ENCODE measurements at regions not wholly inside any gene's neighbourhood (a gene's known extent, or its start where the extent isn't known, plus 50 kb on each side); places are given as distances from the start of the nearest gene placed in this dataset.
A peak's percentile ranks its signal among the peaks of the same experiment; 100 is the strongest.

GRCh38 chr13:40109351-40109844, 453.9 kb downstream of the COG6 start:
- H3K9me3 ChIP-seq = no peaks in the 10 kb centered on the region
- intact Hi-C loops (cut with DNase I; ENCODE audit: low total_unique reads) = no loop called here
- no peak overlapping the region for H3K4me3 ChIP-seq
- H3K4me1 ChIP-seq = no peaks in the 10 kb centered on the region
- no peaks in the 10 kb centered on the region for H3K27me3 ChIP-seq
- no peaks in the 10 kb centered on the region for H3K36me3 ChIP-seq
- TF ChIP-seq CTCF (IDR thresholded peaks at IDR 0.05) (no peak), POLR2AphosphoS5 (IDR thresholded peaks at IDR 0.05) (peak in 1 of 3 donors; percentile 22)
- H3K27ac ChIP-seq = peak overlapping the region; percentile 14 to 36
- no peak for DNase-seq (ENCODE audit: low spot score in 2 of 2)

GRCh38 chr13:40113643-40114304, 458.3 kb downstream of the COG6 start:
- DNase-seq (ENCODE audit: low spot score in 2 of 2) = no peak
- Histone ChIP-seq H3K36me3 (no peaks in the 10 kb centered on the region), H3K4me3 (no peak overlapping the region), H3K4me1 (no peaks in the 10 kb centered on the region), H3K27me3 (no peaks in the 10 kb centered on the region), H3K9me3 (no peaks in the 10 kb centered on the region), H3K27ac (no peak overlapping the region)
- intact Hi-C loops (cut with DNase I; ENCODE audit: low total_unique reads) = no loop called here
- TF ChIP-seq POLR2AphosphoS5 (IDR thresholded peaks at IDR 0.05) = no peak
- no peak for TF ChIP-seq POLR2A (IDR thresholded peaks at IDR 0.05)
- no peak for TF ChIP-seq CTCF (IDR thresholded peaks at IDR 0.05)

GRCh38 chr13:40114305-40114896, 458.9 kb downstream of the COG6 start:
- no peak overlapping the region for H3K27ac ChIP-seq
- H3K9me3 ChIP-seq = no peaks in the 10 kb centered on the region
- intact Hi-C loops (cut with DNase I; ENCODE audit: low total_unique reads) = no loop called here

GRCh38 chr13:40115426-40115825, 460.0 kb downstream of the COG6 start:
- no peaks in the 10 kb centered on the region for H3K36me3 ChIP-seq
- no peak for TF ChIP-seq POLR2AphosphoS5 (IDR thresholded peaks at IDR 0.05)
- no peak for TF ChIP-seq CTCF (IDR thresholded peaks at IDR 0.05)
- no peak for TF ChIP-seq POLR2A (IDR thresholded peaks at IDR 0.05)
- H3K27ac ChIP-seq = peak overlapping the region; percentile 57 to 61
- no peaks in the 10 kb centered on the region for H3K27me3 ChIP-seq
- no peaks in the 10 kb centered on the region for H3K4me1 ChIP-seq
- H3K4me3 ChIP-seq = no peak overlapping the region
- no peaks in the 10 kb centered on the region for H3K9me3 ChIP-seq
- intact Hi-C loops (cut with DNase I; ENCODE audit: low total_unique reads) = no loop called here
- DNase-seq (ENCODE audit: low spot score in 2 of 2) = no peak

More at GRCh38 chr13:40114305-40114896, 458.9 kb downstream of the COG6 start:
- no peak for TF ChIP-seq POLR2A (IDR thresholded peaks at IDR 0.05)
- H3K4me3 ChIP-seq = no peak overlapping the region
- no peaks in the 10 kb centered on the region for H3K27me3 ChIP-seq
- no peaks in the 10 kb centered on the region for H3K4me1 ChIP-seq
- DNase-seq (ENCODE audit: low spot score in 2 of 2) = no peak
- no peaks in the 10 kb centered on the region for H3K36me3 ChIP-seq

GRCh38 chr13:40116008-40116407, 460.5 kb downstream of the COG6 start:
- Histone ChIP-seq H3K36me3 (no peaks in the 10 kb centered on the region), H3K4me1 (no peaks in the 10 kb centered on the region), H3K9me3 (no peaks in the 10 kb centered on the region), H3K27ac (peak overlapping the region; percentile 57 to 61), H3K4me3 (no peak overlapping the region), H3K27me3 (no peaks in the 10 kb centered on the region)
- intact Hi-C loops (cut with DNase I; ENCODE audit: low total_unique reads) = no loop called here
- TF ChIP-seq CTCF (IDR thresholded peaks at IDR 0.05) = no peak
- TF ChIP-seq POLR2A (IDR thresholded peaks at IDR 0.05) = no peak
- TF ChIP-seq POLR2AphosphoS5 (IDR thresholded peaks at IDR 0.05) = no peak
- DNase-seq (ENCODE audit: low spot score in 2 of 2) = no peak

Measured in breast epithelium (tissue), 4 donors.